ENCODE measurements at regions not wholly inside any gene's neighbourhood (a gene's known extent, or its start where the extent isn't known, plus 50 kb on each side); places are given as distances from the start of the nearest gene placed in this dataset.

DNA sequence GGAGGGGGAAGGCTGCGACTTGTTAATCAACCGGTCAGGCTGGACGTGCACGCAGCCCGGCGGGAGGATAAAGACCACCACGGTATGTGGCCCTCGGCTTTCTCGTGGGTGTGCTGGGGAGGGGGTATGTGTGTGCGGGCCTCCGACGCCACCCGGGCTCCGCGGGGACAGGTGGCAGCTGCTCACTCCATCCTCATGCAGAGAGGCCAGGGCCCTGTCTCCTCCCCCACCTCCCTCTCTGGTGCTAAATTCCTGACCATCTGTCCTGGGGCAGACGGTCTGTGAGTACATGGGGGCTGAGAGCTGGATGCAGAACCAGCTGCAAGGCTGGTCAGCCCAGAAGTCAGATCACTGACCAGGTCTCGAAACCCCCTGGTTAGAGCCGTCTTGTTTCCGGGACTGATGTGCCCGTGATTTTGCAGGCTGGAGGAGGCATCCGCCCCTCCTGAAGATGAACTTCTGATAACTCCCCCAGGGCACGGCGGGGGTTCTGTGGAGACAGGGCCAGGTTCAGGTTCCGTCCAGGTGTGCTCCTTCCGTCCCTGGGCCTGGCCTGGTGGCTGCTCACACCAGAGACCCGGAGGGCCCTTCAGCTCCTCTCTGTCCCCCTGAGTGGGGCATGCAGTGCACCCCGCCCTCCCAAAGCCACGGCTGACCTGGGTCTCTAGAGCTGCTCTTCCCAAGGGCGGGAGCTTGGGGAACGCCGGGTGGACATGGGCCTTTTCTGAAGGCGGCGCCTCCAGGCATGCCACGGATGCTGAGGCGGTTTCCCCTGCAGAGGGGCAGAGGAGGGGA is 1119.7 kb downstream of the BRD1 start:
- Histone ChIP-seq H3K9me3 (no peaks in the 10 kb centered on the region), H3K4me1 (no peaks in the 10 kb centered on the region), H3K27ac (no peak overlapping the region), H3K4me3 (no peak overlapping the region), H3K36me3 (no peaks in the 10 kb centered on the region), H3K27me3 (peaks cover 0 to 6% (median 0%) of the 10 kb centered on the region in 9 donors)
- 70 to 81% (median 77%) methylated on average over 28 to 35 of the region's 35 CpGs for WGBS, 4 donors
- ATAC-seq: no peak
- peak in 2 of 5 donors; percentile 11 to 25 for DNase-seq
- intact Hi-C loops (cut with DNase I): no loop called here
- TF ChIP-seq, protein P1, sequence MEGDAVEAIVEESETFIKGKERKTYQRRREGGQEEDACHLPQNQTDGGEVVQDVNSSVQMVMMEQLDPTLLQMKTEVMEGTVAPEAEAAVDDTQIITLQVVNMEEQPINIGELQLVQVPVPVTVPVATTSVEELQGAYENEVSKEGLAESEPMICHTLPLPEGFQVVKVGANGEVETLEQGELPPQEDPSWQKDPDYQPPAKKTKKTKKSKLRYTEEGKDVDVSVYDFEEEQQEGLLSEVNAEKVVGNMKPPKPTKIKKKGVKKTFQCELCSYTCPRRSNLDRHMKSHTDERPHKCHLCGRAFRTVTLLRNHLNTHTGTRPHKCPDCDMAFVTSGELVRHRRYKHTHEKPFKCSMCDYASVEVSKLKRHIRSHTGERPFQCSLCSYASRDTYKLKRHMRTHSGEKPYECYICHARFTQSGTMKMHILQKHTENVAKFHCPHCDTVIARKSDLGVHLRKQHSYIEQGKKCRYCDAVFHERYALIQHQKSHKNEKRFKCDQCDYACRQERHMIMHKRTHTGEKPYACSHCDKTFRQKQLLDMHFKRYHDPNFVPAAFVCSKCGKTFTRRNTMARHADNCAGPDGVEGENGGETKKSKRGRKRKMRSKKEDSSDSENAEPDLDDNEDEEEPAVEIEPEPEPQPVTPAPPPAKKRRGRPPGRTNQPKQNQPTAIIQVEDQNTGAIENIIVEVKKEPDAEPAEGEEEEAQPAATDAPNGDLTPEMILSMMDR (IDR thresholded peaks at IDR 0.05): no peak
- no peak for TF ChIP-seq POLR2A (IDR thresholded peaks at IDR 0.05)

DNA sequence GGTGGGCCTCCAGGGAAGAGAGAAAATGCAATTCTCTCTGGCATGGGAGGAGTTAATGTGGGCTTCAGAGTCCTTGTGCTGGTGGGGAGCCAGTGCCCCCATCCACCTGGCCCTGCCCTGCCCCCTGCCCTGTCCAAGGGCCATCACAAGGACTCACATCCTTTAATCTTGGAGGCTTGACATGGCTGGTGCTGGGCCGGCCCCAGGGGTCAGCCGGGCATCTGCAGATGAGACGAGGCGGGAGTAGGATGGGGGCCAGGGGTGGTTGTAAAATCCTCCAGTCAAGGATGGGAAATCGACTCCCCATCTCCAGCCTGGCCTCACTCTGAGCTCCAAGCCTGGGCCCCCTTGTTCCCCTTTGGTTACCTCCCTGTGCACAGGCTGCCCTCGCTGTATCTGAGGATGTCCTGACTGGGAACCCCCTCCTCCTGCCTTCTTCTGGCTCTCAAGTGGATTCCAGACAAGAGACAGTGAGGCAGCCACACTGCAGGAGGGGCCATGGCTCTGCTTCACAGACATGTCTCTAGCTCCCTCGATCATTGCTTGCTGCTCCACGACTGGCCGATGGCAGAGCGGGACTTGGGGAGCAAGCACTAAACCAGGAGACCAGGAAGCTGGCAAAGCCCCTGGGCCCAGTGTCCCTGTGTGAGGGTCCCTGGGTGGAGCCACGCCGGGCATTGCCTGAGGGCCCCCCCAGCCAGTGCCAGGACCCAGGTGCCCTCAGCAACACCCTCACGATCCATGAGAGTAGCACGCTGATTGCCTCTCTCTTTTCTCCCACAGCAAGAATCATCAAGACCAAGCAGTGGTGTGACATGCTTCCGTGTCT is 1120.5 kb downstream of the BRD1 start:
- no peaks in the 10 kb centered on the region for H3K4me1 ChIP-seq
- intact Hi-C loops (cut with DNase I): no loop called here
- ATAC-seq (no peak), DNase-seq (peak in 2 of 5 donors; percentile 5 to 42)
- H3K27me3 ChIP-seq: peaks cover 0 to 6% (median 0%) of the 10 kb centered on the region in 9 donors
- TF ChIP-seq, protein P1 (IDR thresholded peaks at IDR 0.05): no peak
- TF ChIP-seq POLR2A (IDR thresholded peaks at IDR 0.05): no peak
- H3K36me3 ChIP-seq: no peaks in the 10 kb centered on the region
- no peak overlapping the region for H3K27ac ChIP-seq
- WGBS, 4 donors: 54 to 72% (median 66%) methylated on average over 5 to 15 of the region's 15 CpGs
- H3K9me3 ChIP-seq: no peaks in the 10 kb centered on the region
- H3K4me3 ChIP-seq: no peak overlapping the region

DNA sequence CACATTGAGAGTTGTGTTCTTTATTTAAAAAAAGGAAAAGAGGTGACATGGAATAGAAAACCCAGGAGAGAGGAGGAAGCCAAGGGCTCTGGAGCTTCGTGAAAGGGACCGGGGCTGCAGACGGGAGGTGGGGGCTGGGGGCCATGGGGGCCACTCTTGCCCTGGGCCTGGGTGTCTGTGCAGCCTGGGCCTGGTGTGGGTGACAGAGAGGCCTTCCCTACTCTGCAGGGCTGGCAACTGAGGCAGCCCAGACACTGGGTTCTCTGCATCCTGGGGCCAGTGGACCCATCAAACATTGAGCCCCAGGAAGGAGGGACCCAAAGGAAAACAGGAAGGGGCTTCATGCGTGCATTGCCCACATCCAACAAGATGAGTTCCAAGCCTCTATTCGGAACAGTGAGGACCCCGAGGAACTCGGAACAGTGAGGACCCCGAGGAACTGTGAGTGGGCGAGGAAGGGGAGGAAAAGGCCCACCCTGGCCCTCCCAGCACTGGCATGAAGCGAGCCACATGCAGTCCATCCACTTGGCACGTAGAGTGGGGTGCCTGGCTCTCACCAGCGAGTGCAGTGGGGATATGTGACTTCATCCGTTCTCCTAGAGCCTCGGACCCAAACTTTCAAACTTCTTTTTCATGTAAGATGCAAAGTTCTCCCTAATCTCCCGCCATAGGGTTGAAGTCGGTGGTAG is 1121.6 kb downstream of the BRD1 start:
- 76 to 86% (median 79%) methylated on average over 16 of the region's 16 CpGs for WGBS, 4 donors

More for the DNA sequence above, 1121.6 kb downstream of the BRD1 start:
- H3K27me3 ChIP-seq: peaks cover 0 to 6% (median 0%) of the 10 kb centered on the region in 9 donors
- DNase-seq: peak in 2 of 5 donors; percentile 6 to 21
- intact Hi-C loops (cut with DNase I): no loop called here
- no peaks in the 10 kb centered on the region for H3K36me3 ChIP-seq
- no peak overlapping the region for H3K4me3 ChIP-seq
- no peak for TF ChIP-seq POLR2A (IDR thresholded peaks at IDR 0.05)
- TF ChIP-seq, protein P1 (IDR thresholded peaks at IDR 0.05): no peak
- H3K27ac ChIP-seq: no peak overlapping the region
- H3K4me1 ChIP-seq: no peaks in the 10 kb centered on the region
- ATAC-seq: no peak
- no peaks in the 10 kb centered on the region for H3K9me3 ChIP-seq

All from heart left ventricle (tissue), 16 donors.